Endothelial cell of hepatic sinusoid (primary cell): ENCODE measurements at regions not wholly inside any gene's neighbourhood (a gene's known extent, or its start where the extent isn't known, plus 50 kb on each side); places are given as distances from the start of the nearest gene placed in this dataset.
"Not testable (repeated sequence)": the region's sequence is repeated elsewhere in the genome, so short reads cannot be mapped to it uniquely, and the experiment has no call there.

Experiments used
- in situ Hi-C: cut with HindIII; loops from 2 replicates; pipeline ENCODE4 v1.10.0; 2017; ENCODE audit warnings: low sequenced_read_pairs

DNA sequence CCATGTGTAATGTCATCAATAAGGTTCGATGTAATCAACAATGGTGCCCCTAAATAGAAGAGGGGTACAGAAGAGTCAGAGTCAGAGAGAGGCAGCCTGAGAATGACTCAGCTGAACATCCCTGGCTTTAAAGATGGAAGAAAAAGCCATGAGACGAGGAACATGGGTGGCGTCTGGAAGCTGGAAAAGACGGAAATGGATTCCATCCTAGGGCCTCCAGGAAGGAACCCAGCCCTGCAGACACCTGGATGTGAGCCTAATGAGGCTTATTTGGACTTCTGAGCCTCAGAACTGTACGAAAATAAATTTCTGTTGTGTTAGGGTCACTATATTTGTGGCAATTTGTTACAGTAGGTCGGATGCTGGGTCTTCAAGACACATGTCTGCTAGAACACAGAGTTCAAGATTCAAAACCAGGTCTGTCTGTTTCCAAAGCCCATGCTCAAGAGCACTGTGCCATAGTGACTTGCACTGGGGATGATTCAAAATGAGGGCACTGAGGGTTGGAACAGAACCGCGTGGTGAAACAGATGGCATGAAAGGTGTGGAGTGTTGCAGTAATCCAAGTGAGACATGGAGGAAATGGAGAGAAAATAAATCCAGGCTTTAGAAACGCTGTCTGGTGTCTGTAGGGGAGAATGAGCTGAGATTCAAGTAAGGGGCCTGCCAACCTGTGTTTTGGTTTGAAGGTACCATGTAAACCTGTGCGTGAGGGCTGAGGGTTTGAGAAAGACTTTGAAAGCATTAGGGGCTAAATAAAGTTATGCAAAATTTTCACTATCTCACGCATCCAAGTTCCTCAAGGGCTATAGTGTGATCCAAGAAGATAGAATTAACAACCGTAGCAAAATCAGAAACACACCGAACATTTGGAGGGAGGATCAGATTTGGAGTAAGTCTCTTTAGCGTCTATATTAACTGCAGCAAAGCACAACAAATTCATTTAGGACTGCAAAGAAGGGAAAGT, 849.1 kb upstream of the AUTS2 start:
- in situ Hi-C loops, result no loop called here

- in situ Hi-C loops, result no loop called here
These were observed 845.6 kb upstream of the AUTS2 start for GRCh38 chr7:68752485-68753178.

GRCh38 chr7:68754414-68754813, 843.9 kb upstream of the AUTS2 start:
- in situ Hi-C loops, result no loop called here

GRCh38 chr7:68756986-68757495, 841.2 kb upstream of the AUTS2 start:
- in situ Hi-C loops, result no loop called here

DNA sequence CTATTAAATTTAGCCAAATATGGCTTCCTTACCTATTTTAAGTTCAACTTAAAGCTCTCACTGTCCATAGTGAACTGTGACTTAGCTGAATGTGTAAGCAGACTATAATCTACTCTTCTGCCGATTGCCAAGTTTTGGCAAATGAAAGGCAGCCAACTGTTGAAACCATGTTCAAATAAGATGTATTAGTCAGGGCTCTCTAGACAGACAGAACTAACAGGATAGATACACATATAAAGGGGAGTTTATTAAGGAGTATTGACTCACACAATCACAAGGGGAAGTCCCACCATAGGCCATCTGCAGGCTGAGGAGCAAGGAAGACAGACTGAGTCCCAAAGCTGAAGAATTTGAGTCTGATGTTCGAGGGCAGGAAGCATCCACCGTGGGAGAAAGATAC, 837.7 kb upstream of the AUTS2 start:
- in situ Hi-C loops, result no loop called here

DNA sequence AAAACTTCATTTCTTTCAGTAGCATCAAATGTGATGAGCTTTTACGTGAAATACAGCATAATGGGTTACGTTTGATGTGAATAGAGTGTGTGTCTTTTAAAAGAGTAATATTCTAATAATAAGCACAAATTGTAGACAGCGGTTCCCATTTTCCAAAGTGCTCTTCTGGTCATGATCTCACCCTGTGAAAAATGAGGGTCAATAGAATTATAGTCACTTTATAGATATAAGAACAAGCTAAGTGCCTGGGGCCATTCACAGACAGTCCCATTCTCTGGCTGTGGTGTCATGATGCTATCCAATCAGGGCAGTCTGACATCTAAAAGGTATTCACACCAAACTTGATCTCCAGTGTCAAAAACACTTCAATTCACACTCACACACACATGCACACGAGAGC, 830.8 kb upstream of the AUTS2 start:
- in situ Hi-C loops, result no loop called here

DNA sequence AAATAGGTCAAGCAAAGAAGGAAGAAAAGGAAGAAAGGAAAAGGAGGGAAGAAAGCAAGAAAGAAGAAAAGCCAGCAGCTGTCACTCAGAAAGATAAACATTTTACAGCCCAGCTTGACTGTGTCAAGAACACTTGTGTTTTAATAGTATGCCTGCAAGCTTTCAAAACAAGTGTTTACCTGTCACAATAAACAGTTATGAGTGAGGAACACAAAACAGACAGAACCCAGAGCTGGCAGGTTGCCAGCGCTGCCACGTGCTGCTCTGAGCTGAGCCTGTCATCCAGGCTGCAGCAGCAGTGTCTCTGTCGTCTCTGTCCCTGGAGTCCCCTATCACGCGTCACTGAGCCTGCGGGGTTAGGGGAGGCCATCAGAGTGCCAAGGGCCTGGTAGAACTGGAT, 827.6 kb upstream of the AUTS2 start:
- in situ Hi-C loops, result loop anchor here (5.0 kb wide), 1 partner anchor 102 kb away; no protein-coding TSS in a partner anchor

DNA sequence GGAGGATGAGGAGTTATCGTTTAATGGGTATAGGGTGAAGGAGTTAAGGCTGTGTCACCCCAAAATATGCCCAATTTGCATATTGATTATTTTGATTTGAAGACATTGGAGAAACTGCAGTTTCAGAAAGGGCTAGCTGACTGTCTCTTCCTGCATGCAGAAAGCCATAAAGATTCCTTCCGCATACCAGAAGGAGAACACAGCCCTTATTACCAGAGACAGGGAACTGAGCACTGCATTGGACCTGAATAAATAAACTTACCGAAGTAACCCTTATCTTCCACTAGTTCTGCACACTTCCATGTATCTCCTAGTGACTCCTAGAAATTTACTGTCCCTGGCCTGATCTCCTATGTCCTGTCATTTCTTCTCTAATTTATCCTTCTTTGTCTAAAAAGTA, 821.9 kb upstream of the AUTS2 start:
- in situ Hi-C loops, result no loop called here

DNA sequence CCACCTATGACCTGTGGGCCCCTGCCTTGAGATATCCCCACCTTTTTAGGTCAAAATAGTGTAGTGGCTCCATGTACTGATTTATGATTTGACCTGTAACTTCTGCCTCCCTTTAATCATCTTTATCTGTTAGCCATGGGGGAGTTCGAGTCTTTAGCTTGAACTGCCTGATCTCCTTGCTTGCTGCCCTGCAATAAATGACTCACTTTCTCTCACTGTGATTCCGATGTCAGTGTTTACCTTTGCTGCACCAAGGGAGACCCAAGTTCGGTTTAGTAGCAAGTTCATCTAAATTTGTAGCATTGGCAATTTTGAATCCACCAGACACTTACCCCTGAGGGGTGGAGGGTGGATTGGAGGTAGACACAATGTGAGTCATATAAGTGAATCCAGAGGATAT, 814.6 kb upstream of the AUTS2 start:
- in situ Hi-C loops, result no loop called here

DNA sequence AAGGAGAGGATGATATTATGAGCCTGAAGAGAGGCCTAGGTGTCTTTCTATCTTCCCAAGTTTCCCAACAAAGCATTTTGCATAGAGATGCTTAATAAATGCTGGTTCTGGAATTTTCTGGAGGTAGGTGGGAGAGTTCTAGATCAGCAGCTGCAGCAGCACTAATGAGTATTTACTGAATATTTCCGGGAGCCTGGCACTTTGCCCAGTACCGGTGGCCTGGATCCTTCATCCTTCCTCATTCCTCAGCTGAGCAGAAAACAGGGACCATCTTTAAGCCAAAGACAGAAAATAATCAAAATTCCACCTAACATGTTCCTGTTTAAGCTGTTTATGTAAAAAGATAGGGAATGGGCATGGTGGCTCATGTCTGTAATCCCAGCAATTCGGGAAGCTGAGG, 813.2 kb upstream of the AUTS2 start:
- in situ Hi-C loops, result no loop called here

GRCh38 chr7:68787566-68787965, 810.7 kb upstream of the AUTS2 start:
- in situ Hi-C loops, result no loop called here

DNA sequence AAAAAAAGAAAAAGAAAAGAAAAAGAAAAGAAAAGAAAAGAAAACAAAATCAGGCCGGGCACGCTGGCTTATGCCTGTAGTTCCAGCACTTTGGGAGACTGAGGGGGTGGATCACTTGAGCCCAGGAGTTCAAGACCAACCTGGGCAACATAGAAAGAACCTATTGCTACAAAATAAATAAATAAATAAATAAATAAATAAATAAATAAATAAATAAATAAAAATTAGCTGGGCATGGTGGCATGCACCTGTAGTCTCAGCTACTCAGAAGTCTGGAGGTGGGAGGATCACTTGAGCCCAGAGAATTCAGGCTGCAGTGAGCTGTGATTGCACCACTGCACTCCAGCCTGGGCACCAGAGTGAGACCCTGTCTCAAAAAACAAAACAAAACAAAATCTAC, 809.7 kb upstream of the AUTS2 start:
- in situ Hi-C loops, result not testable (repeated sequence)

GRCh38 chr7:68789597-68789996, 808.7 kb upstream of the AUTS2 start:
- in situ Hi-C loops, result no loop called here

- in situ Hi-C loops, result no loop called here
These were observed 805.9 kb upstream of the AUTS2 start for GRCh38 chr7:68792351-68792750.

- in situ Hi-C loops, result no loop called here
These were observed 804.8 kb upstream of the AUTS2 start for GRCh38 chr7:68793513-68793912.

DNA sequence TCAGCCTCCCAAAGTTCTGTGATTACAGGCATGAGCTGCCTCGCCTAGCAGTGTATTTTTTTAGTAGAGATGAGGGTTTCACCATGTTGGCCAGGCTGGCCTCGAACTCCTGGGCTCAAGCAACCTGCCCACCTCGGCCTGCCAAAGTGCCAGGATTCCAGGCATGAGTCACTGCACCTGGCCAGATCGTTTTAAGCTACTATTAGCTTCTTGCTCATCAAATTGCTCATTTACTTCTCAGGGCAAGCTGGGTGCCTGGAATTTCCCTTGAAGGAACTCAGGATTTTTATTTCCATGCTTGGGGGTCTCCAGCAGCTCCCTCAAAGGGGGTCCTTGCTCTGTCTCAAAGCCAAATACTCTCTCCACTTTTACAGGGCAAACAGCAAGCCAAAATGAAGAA, 798.0 kb upstream of the AUTS2 start:
- in situ Hi-C loops, result no loop called here

DNA sequence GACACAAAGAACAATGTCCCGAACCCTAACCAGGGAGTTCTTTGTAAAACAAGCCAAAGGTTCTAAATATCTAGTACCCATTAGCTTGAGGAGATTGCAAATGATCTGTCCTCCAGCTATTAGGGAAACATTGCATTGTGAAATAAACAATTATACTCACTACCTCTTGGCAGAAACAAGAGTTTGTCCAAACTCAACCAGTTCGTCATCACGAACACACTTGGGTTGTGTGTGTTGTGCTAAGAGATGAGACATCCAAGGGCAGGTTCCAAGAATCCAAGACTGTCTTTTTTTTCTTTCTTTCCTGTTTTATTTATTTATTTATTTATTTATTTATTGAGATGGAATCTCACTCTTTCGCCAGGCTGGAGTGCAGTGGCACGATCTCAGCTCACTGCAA, 793.1 kb upstream of the AUTS2 start:
- in situ Hi-C loops, result no loop called here

GRCh38 chr7:68807666-68808065, 790.6 kb upstream of the AUTS2 start:
- in situ Hi-C loops, result no loop called here

- in situ Hi-C loops, result loop anchor here (5.0 kb wide), 1 partner anchor 71 kb away; no protein-coding TSS in a partner anchor
These were observed 784.7 kb upstream of the AUTS2 start for GRCh38 chr7:68813551-68814080.

- in situ Hi-C loops, result no loop called here
These were observed 781.8 kb upstream of the AUTS2 start for GRCh38 chr7:68816491-68816890.

- in situ Hi-C loops, result no loop called here
These were observed 778.0 kb upstream of the AUTS2 start for GRCh38 chr7:68820321-68820720.

GRCh38 chr7:68821846-68822245, 776.4 kb upstream of the AUTS2 start:
- in situ Hi-C loops, result no loop called here
